GM19324 (cell line): ENCODE measurements at regions not wholly inside any gene's neighbourhood (a gene's known extent, or its start where the extent isn't known, plus 50 kb on each side); places are given as distances from the start of the nearest gene placed in this dataset.

Experiments
- ATAC-seq: cut with Tn5 transposase; IDR thresholded peaks from one replicate; pipeline ENCODE4 v1.9.1; 2021; ENCODE audit warnings: mild to moderate bottlenecking, moderate library complexity; ENCODE audit not compliant: unreplicated experiment, low FRiP score

GRCh38 chr9:13575558-13575957 lies 296.1 kb upstream of the MPDZ start:
- no peak for ATAC-seq

- no peak for ATAC-seq
These were observed 290.8 kb upstream of the MPDZ start for GRCh38 chr9:13570068-13570974.

- ATAC-seq: no peak
These were observed 290.1 kb upstream of the MPDZ start for GRCh38 chr9:13569602-13570067.

- no peak for ATAC-seq
These were observed 289.5 kb upstream of the MPDZ start for GRCh38 chr9:13568841-13569601.

GRCh38 chr9:13568405-13568804 lies 288.9 kb upstream of the MPDZ start:
- no peak for ATAC-seq

GRCh38 chr9:13567833-13568232 lies 288.3 kb upstream of the MPDZ start:
- no peak for ATAC-seq

- no peak for ATAC-seq
These were observed 278.3 kb upstream of the MPDZ start for GRCh38 chr9:13557746-13558145.

GRCh38 chr9:13556656-13557055 lies 277.2 kb upstream of the MPDZ start:
- ATAC-seq: no peak

GRCh38 chr9:13555989-13556500 lies 276.6 kb upstream of the MPDZ start:
- ATAC-seq: no peak

GRCh38 chr9:13555516-13555915 lies 276.0 kb upstream of the MPDZ start:
- ATAC-seq: no peak

- no peak for ATAC-seq
These were observed 275.1 kb upstream of the MPDZ start for GRCh38 chr9:13554626-13555025.

- no peak for ATAC-seq
These were observed 273.2 kb upstream of the MPDZ start for GRCh38 chr9:13552606-13553215.

- no peak for ATAC-seq
These were observed 271.0 kb upstream of the MPDZ start for GRCh38 chr9:13550519-13550918.

- ATAC-seq: no peak
These were observed 269.0 kb upstream of the MPDZ start for GRCh38 chr9:13548535-13548934.

GRCh38 chr9:13535141-13535540 lies 255.6 kb upstream of the MPDZ start:
- ATAC-seq: no peak

GRCh38 chr9:13534006-13534405 lies 254.5 kb upstream of the MPDZ start:
- no peak for ATAC-seq

GRCh38 chr9:13532407-13532806 lies 252.9 kb upstream of the MPDZ start:
- no peak for ATAC-seq

GRCh38 chr9:13529321-13530104 lies 250.0 kb upstream of the MPDZ start:
- ATAC-seq: no peak

- ATAC-seq: no peak
These were observed 244.8 kb upstream of the MPDZ start for GRCh38 chr9:13524245-13524644.

- ATAC-seq: no peak
These were observed 240.6 kb upstream of the MPDZ start for GRCh38 chr9:13520069-13520468.
